ENCODE measurements at regions not wholly inside any gene's neighbourhood (a gene's known extent, or its start where the extent isn't known, plus 50 kb on each side); places are given as distances from the start of the nearest gene placed in this dataset.

- no peak for TF ChIP-seq FOXA2 (IDR thresholded peaks at IDR 0.05)
- no peak for TF ChIP-seq ZBTB33 (IDR thresholded peaks at IDR 0.05)
- TF ChIP-seq YY1 (IDR thresholded peaks at IDR 0.05) = no peak
- TF ChIP-seq GABPA (IDR thresholded peaks at IDR 0.05 in 1 of 2, conservative IDR thresholded peaks at IDR 0.05 in 1 of 2) = no peak
- TF ChIP-seq RAD21 (IDR thresholded peaks at IDR 0.05) = no peak
- TF ChIP-seq TAF1 (conservative IDR thresholded peaks at IDR 0.05) = no peak
- TF ChIP-seq, protein P1, sequence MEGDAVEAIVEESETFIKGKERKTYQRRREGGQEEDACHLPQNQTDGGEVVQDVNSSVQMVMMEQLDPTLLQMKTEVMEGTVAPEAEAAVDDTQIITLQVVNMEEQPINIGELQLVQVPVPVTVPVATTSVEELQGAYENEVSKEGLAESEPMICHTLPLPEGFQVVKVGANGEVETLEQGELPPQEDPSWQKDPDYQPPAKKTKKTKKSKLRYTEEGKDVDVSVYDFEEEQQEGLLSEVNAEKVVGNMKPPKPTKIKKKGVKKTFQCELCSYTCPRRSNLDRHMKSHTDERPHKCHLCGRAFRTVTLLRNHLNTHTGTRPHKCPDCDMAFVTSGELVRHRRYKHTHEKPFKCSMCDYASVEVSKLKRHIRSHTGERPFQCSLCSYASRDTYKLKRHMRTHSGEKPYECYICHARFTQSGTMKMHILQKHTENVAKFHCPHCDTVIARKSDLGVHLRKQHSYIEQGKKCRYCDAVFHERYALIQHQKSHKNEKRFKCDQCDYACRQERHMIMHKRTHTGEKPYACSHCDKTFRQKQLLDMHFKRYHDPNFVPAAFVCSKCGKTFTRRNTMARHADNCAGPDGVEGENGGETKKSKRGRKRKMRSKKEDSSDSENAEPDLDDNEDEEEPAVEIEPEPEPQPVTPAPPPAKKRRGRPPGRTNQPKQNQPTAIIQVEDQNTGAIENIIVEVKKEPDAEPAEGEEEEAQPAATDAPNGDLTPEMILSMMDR (IDR thresholded peaks at IDR 0.05; ENCODE audit: low read depth, low read length, missing input control) = no peak
- no peak for TF ChIP-seq RXRA (IDR thresholded peaks at IDR 0.05)
- no peak for TF ChIP-seq SP1 (IDR thresholded peaks at IDR 0.05)
- no peak for TF ChIP-seq REST (IDR thresholded peaks at IDR 0.05)
Measured at GRCh38 chr16:87145181-87146176, 171.7 kb downstream of the C16orf95 start.

Data from liver (tissue), 3 donors.